Mammary epithelial cell (primary cell): ENCODE measurements at regions not wholly inside any gene's neighbourhood (a gene's known extent, or its start where the extent isn't known, plus 50 kb on each side); places are given as distances from the start of the nearest gene placed in this dataset.

ENCODE experiments used
- CTCF ChIP-seq, 2 donors: IDR thresholded peaks in 1 of 2; conservative IDR thresholded peaks in 1 of 2; 2 replicates each; pipeline ENCODE4 v1.5.1; 2011 to 2012; ENCODE audit warnings: inconsistent platforms in 2 of 2, low read length in 2 of 2, mild to moderate bottlenecking in 2 of 2, control low read depth in 1 of 2, low read depth in 1 of 2; ENCODE audit not compliant: insufficient read depth in 1 of 2; ENCODE audit errors: extremely low read depth in 1 of 2
- EZH2 ChIP-seq: IDR thresholded peaks from 2 replicates; pipeline ENCODE4 v1.6.1; 2012; ENCODE audit warnings: low read length, inconsistent platforms, borderline replicate concordance

DNA sequence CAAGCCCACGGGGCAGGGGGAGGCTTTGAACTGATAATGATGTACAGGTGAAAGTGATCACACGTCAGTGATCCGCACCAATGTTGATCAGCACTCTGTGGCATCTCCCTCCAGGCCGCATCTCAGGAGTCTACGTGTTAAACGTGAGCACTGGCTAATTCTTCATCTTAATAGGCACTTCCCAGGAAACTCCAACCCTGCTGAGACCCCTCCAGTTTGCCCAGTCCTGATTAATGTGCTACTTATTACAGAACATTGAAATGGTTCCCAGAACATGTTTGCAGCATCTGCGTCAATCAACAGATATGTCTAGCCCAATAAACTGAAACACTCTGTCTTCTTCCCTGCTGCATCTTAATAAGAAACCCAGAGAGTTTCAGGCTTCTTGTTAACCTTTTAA lies 298.4 kb downstream of the DEPDC1B start:
- TF ChIP-seq CTCF (conservative IDR thresholded peaks at IDR 0.05 in 1 of 2, IDR thresholded peaks at IDR 0.05 in 1 of 2; ENCODE audit: extremely low read depth in 1 of 2, insufficient read depth in 1 of 2, low read depth in 1 of 2, low read length in 2 of 2), result no peak
- no peak for TF ChIP-seq EZH2
